ENCODE measurements at regions not wholly inside any gene's neighbourhood (a gene's known extent, or its start where the extent isn't known, plus 50 kb on each side); places are given as distances from the start of the nearest gene placed in this dataset.

- H3K4me1 ChIP-seq = no peaks in the 10 kb centered on the region
- ATAC-seq = no peak
- WGBS, 4 donors = 55 to 60% (median 59%) methylated on average over 9 of the region's 9 CpGs
- H3K36me3 ChIP-seq = no peaks in the 10 kb centered on the region
- TF ChIP-seq POLR2A (IDR thresholded peaks at IDR 0.05) = no peak
- no peak for TF ChIP-seq CTCF (IDR thresholded peaks at IDR 0.05)
- H3K4me3 ChIP-seq = no peak overlapping the region
- DNase-seq = peak in 1 of 5 donors; percentile 8
- peaks cover 0 to 33% (median 0%) of the 10 kb centered on the region in 9 donors for H3K27me3 ChIP-seq
- no peak overlapping the region for H3K27ac ChIP-seq
- peaks cover 0 to 17% (median 0%) of the 10 kb centered on the region in 12 donors for H3K9me3 ChIP-seq
- intact Hi-C loops (cut with DNase I) = no loop called here
Measured at GRCh38 chr22:48960980-48961660, 866.6 kb downstream of the BRD1 start.

GRCh38 chr22:48960576-48960975, 867.1 kb downstream of the BRD1 start:
- intact Hi-C loops (cut with DNase I) = no loop called here
- no peak for TF ChIP-seq POLR2A (IDR thresholded peaks at IDR 0.05)
- TF ChIP-seq CTCF (IDR thresholded peaks at IDR 0.05) = no peak
- Histone ChIP-seq H3K27ac (no peak overlapping the region), H3K9me3 (peaks cover 0 to 17% (median 0%) of the 10 kb centered on the region in 12 donors), H3K27me3 (peaks cover 0 to 33% (median 0%) of the 10 kb centered on the region in 9 donors), H3K4me1 (no peaks in the 10 kb centered on the region), H3K36me3 (no peaks in the 10 kb centered on the region), H3K4me3 (no peak overlapping the region)
- 69 to 76% (median 72%) methylated on average over 13 of the region's 13 CpGs for WGBS, 4 donors
- peak in 1 of 5 donors; percentile 1 for DNase-seq
- no peak for ATAC-seq

GRCh38 chr22:48959496-48959895, 868.2 kb downstream of the BRD1 start:
- peak in 1 of 5 donors; percentile 1 for DNase-seq
- intact Hi-C loops (cut with DNase I) = no loop called here
- WGBS, 4 donors = 79 to 85% (median 83%) methylated on average over 8 of the region's 8 CpGs

GRCh38 chr22:48957987-48958321, 869.7 kb downstream of the BRD1 start:
- no peak for DNase-seq
- intact Hi-C loops (cut with DNase I) = no loop called here

More at GRCh38 chr22:48959496-48959895, 868.2 kb downstream of the BRD1 start:
- H3K27ac ChIP-seq = no peak overlapping the region
- peaks cover 0 to 14% (median 0%) of the 10 kb centered on the region in 12 donors for H3K9me3 ChIP-seq
- H3K27me3 ChIP-seq = peaks cover 0 to 32% (median 0%) of the 10 kb centered on the region in 9 donors
- no peaks in the 10 kb centered on the region for H3K36me3 ChIP-seq
- TF ChIP-seq CTCF (IDR thresholded peaks at IDR 0.05) (no peak), POLR2A (IDR thresholded peaks at IDR 0.05) (no peak)
- no peak for ATAC-seq
- no peaks in the 10 kb centered on the region for H3K4me1 ChIP-seq
- no peak overlapping the region for H3K4me3 ChIP-seq

More at GRCh38 chr22:48957987-48958321, 869.7 kb downstream of the BRD1 start:
- Histone ChIP-seq H3K27ac (no peak overlapping the region), H3K36me3 (no peaks in the 10 kb centered on the region), H3K4me1 (no peaks in the 10 kb centered on the region), H3K27me3 (peaks cover 0 to 37% (median 0%) of the 10 kb centered on the region in 9 donors), H3K9me3 (peaks cover 0 to 7% (median 0%) of the 10 kb centered on the region in 12 donors), H3K4me3 (no peak overlapping the region)
- no peak for ATAC-seq
- no peak for TF ChIP-seq POLR2A (IDR thresholded peaks at IDR 0.05)
- no peak for TF ChIP-seq CTCF (IDR thresholded peaks at IDR 0.05)
- 72 to 80% (median 74%) methylated on average over 5 of the region's 5 CpGs for WGBS, 4 donors

Measured in heart left ventricle (tissue), 16 donors.